ENCODE measurements at regions not wholly inside any gene's neighbourhood (a gene's known extent, or its start where the extent isn't known, plus 50 kb on each side); places are given as distances from the start of the nearest gene placed in this dataset.
"Not testable (repeated sequence)": the region's sequence is repeated elsewhere in the genome, so short reads cannot be mapped to it uniquely, and the experiment has no call there.

GRCh38 chr2:194735837-194736542, 921.0 kb upstream of the SLC39A10 start:
- no peak for DNase-seq

GRCh38 chr2:194730266-194730665, 926.8 kb upstream of the SLC39A10 start:
- DNase-seq, result no peak

- DNase-seq, result no peak
Observed at GRCh38 chr2:194725169-194725568, 931.9 kb upstream of the SLC39A10 start.

- no peak for DNase-seq
Observed at GRCh38 chr2:194723446-194723845, 933.6 kb upstream of the SLC39A10 start.

DNA sequence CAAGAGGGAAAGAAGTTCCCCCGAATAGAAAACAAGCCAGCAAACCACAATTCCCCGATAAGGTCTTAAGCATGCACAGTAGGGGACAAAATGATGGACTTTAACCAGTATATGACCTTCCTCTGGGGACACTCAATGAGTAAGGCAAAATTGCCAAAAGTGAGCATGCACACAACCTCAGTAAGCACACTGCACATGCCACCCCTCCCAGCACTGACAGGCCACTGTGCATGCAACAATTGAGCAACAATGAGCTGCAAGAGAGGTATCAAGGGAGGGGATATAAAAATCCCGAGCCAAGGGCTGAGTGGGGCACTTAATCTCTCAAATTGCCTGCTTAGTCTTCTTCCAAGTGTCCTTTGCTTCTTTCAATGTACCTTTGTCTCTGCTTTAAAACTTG, 935.8 kb upstream of the SLC39A10 start:
- DNase-seq, result no peak

- DNase-seq, result no peak
Observed at GRCh38 chr2:194720462-194720861, 936.6 kb upstream of the SLC39A10 start.

GRCh38 chr2:194718881-194719280, 938.1 kb upstream of the SLC39A10 start:
- no peak for DNase-seq

DNA sequence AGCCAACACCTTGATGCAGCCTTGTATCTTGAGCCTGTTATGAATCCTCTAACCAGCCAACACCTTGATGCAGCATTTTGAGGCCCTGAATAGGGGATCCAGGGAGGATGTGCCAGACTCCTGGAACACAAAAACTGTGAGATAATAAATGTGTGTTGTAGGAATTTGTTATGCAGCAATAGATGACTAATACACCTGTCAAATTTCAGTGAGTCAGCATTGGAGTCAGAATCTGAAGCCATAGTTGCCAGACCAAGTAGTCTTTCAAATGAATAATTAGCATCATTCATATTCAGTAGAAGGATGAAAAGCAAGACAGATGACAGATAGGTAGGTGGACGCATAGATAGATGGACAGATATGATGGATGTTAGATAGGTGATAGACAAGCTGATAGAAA, 942.5 kb upstream of the SLC39A10 start:
- no peak for DNase-seq

DNA sequence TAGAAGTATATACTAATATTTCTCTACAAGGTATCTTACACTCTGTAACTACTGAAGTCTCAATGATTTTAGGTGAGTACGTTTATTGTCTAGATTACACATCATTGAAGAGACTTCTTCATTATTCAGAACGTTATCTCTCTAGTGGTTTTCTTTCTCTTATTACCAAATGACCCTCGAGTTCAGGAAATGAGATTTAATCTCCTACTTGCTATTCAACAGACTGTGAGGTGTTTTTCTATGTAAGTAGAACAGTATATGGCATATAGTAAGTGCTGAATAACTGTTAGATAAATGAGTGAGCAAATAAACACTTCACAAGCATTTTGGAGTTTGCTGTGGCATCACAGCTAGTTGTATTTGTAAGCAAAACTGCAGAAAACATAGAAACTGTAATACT, 947.2 kb upstream of the SLC39A10 start:
- no peak for DNase-seq

GRCh38 chr2:194706179-194706578, 950.8 kb upstream of the SLC39A10 start:
- no peak for DNase-seq

GRCh38 chr2:194705398-194705797, 951.6 kb upstream of the SLC39A10 start:
- no peak for DNase-seq

- DNase-seq, result no peak
Observed at GRCh38 chr2:194700726-194701125, 956.3 kb upstream of the SLC39A10 start.

DNA sequence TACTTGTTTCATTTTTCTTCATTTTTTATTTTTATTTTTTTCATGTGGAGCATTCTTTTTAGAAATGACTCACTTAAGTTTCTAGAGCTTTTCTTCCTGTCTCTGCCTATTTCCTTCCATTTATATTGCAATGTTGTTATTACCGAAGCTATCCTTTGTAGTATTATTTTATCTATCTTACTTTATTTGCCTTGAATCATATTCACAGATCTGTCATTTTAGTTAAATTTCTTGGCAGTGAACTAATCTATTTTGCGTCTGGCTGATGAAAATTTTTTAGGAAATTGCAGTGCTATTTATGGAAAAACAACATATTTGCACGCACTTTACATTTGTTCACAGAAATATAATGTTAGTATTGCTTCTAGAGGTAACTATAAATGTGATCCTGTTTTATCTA, 956.9 kb upstream of the SLC39A10 start:
- DNase-seq, result no peak

GRCh38 chr2:194698012-194698411, 959.0 kb upstream of the SLC39A10 start:
- DNase-seq, result no peak

DNA sequence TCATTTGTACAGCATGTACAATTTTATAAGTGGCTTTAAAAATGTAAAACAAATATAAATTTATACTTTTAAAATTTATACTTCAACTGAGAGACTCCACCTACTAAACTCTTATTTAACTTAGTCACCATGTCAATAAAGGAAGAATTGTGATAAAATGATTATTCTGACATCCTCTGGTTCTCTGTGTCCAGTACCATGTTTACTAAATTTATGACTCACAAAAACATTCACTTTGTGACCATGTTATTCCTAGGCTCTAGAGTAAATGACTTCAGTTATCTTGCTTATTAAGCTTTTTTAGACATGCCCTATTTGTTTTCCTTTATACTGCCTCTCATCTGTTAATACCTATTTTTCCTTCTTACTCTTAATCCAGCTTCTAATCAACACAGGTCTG, 959.6 kb upstream of the SLC39A10 start:
- no peak for DNase-seq

- DNase-seq, result no peak
Observed at GRCh38 chr2:194696690-194697089, 960.3 kb upstream of the SLC39A10 start.

- no peak for DNase-seq
Observed at GRCh38 chr2:194686569-194686968, 970.5 kb upstream of the SLC39A10 start.

- DNase-seq, result no peak
Observed at GRCh38 chr2:194674043-194674442, 983.0 kb upstream of the SLC39A10 start.

- no peak for DNase-seq
Observed at GRCh38 chr2:194672994-194673393, 984.0 kb upstream of the SLC39A10 start.

DNA sequence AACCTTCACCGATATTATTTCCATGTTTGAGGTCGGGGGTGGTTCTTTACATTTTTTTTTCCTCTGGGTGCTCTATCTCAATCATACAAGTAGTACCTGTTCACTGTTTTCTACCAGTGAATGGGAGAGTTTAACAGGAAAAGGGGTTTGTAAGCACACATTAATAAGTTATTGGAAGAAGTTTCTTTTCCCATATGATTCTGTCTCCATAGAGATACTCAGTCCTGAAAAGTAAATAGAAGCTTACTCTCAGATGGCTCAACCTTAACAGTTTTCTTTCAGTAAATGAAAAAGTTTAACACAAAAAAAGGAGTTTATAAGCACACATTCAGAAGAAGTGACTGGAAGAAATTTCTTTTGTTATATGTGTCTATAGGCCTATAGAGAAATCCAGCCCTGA, 995.6 kb upstream of the SLC39A10 start:
- DNase-seq, result no peak

GRCh38 chr2:194639057-194639456, 1018.0 kb upstream of the SLC39A10 start:
- not testable (repeated sequence) for DNase-seq

DNA sequence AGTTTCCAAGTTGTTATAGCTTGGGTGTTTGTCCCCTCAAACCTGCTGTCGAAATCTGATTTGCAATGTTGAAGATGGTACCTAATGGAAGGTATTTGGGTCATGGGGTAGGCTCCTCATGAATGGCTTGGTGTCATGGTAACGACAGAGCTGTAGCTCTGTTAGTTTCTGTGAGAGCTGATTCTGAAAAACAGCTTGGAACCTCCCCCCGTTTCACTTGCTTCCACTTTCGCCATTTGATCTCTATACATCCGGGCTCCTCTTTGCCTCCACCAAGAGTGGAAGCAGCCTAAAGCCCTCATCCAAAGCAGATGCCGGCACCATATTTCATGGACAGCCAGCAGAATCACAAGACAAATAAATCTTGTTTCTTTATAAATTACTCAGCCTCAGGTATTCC, 1035.1 kb upstream of the SLC39A10 start:
- DNase-seq, result no peak

DNA sequence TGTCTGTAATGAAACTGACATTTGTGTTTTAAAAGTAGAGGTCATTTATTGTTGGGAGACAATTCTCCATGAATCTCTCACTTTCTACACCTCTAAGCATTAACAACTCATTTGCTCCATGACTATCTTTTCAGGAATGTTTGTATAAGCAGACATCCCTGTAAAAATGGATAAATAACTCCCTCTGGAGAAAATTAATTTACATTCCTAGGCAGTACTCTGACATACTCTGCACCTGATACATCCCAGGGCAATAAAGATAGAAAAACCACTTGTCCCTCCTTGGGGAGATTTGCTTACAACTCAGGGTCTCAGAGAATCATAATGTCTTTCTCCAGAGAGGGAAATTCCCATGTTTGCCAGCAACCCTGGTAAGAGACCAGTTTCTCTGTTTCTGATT, 1037.7 kb upstream of the SLC39A10 start:
- no peak for DNase-seq

DNA sequence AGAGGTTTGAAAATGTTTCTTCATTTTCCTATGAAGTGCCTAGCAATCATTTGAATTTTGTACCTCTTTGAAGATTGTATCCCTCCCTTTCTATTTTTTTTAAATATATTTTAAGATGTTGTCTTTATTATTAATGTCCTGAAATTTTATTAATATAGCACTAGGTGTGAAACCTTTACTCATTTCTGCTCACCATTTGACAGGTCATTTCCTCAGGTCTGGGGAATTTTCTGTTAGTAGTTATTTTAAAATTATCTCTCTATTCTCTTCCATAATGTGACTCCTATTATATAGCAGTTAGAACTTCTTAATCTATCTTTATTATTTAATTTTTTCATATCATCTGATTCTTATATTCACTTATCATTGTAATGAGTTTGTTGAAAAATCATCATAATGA, 1038.6 kb upstream of the SLC39A10 start:
- DNase-seq, result no peak

GRCh38 chr2:194616334-194616733, 1040.7 kb upstream of the SLC39A10 start:
- no peak for DNase-seq

Data from Kasumi-1 (cell line).